Ammon's horn (tissue), 1 donor: ENCODE measurements at regions not wholly inside any gene's neighbourhood (a gene's known extent, or its start where the extent isn't known, plus 50 kb on each side); places are given as distances from the start of the nearest gene placed in this dataset.
"Not testable (repeated sequence)": the region's sequence is repeated elsewhere in the genome, so short reads cannot be mapped to it uniquely, and the experiment has no call there.

ENCODE experiments used
- DNase-seq: peaks from one replicate; pipeline ENCODE4 v3.0.0-alpha.2; 2016; ENCODE audit warnings: low spot score

GRCh38 chr22:22168941-22169867 lies 75.4 kb upstream of the VPREB1 start:
- no peak for DNase-seq

DNA sequence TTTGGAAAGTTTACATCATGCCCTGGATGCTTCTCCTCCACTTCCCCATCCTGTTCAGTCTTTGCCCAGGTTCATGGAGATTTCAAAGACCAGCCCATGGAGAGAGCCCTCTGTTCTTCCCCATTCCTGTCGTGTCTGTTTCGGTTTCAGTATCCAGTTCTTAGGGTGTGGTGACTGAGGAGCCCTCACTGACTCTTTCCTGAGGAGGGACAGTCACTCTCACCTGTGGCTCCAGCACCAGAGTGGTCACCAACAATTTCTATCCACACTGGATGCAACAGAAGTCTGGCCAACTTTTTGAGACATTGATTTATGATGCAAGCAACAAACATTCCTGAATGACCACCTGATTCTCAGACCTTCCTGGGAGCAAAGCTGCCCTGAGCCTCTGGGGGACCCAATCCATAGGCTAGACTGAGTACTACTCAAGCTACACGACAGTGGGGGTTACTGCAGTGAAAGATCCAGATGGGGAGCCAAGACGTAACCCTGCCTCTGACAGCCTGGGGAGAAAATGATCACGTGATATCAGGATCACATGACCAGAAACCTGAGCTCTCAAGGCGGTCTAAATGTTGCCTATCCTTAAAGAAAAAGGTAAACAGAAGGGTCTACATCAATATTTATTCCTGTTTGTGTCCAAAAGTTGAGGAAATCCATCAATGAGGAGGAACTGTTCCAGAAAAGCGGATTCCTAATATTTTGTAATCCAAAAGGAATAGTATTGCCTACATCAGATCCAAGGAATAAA lies 76.2 kb upstream of the VPREB1 start:
- no peak for DNase-seq

DNA sequence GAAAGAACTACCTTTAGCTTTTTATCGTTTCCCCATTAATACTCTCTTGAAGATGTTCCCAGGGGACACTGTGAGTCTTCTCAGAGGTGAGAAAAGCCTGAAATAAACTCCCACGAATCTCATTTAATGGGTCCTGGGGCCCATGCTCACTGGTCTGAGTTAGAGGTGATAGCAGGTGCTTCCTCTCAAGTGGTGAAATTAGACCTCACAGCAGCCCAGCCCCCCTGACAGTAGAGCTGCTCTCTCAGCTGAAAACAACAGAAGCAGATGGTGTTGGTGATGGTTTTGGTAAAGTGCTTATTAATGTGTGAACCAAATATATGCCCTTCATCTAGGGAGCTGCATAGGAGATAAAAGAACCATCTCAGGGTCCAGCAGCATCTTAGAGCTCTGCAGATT lies 76.8 kb upstream of the VPREB1 start:
- no peak for DNase-seq

DNA sequence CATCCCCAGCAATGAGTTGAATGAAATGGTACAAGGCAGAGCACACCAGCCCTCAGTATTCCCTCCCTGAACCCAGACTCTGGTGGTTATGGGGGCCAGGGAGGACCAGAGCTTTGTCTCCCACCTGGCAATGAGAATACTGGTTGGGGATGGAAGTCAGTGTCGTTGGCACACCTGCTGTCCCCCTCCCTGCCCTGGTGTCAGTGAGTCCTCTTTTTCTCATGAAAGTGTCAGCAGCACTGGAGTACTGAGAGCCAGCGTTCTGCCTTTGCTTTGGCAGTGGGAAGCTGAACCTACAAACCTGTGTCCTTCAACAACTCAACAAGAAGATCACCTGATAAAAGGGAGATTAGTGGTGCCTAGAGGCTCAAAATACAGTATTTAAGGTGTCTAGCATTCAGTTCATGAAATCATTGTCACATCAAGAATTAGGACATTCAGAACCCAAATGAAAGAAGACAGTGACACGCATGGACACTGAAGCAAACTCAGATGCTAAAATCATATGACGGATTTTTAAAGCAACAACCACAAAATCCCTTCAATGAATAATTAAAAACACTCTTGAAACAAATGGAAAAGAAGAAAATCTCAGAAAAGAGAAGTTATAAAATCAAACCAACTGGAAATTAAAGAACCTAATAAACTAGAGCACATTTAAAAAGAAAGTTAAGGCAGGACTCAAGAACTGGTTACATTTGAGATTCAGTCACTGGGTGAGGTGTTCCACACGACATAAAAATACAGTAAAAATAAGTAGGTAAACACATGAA lies 77.5 kb upstream of the VPREB1 start:
- DNase-seq, result no peak

DNA sequence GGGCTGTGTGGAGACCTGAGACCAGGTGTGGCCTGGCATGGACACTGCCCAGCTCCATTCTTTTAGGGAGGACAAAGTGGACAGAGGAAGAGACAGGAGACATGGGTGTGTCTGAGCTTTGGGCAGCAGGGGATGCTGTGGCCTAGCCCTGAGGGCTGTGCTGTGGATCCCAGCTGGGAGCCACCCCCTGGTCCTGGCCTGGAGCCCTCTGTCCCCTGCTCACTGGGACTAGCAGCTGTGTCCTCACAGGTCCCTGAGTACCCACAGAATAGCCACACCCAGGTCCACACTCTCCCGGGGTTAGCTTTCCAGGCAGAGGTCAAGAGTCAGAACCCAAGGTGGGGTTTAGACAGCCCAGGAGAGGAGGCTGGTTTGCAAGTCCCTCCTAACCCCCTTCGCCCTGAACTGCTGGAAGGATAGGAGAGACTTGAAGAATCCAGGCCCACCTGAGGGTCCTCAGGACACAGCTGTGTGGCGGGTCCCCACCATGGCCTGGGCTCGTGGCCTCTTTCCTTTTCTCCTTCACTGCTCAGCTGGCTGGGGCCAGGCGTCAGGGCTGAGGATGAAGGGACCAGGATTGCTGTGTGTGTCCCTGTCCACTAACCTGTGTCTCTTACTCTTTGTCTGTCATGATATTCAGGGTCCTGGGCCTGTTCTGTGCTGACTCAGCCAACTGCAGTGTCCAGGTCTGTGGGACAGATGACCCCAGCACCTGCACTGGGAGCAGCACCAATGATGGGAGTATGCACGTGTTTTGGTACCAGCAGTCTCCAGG lies 78.5 kb upstream of the VPREB1 start:
- no peak for DNase-seq

DNA sequence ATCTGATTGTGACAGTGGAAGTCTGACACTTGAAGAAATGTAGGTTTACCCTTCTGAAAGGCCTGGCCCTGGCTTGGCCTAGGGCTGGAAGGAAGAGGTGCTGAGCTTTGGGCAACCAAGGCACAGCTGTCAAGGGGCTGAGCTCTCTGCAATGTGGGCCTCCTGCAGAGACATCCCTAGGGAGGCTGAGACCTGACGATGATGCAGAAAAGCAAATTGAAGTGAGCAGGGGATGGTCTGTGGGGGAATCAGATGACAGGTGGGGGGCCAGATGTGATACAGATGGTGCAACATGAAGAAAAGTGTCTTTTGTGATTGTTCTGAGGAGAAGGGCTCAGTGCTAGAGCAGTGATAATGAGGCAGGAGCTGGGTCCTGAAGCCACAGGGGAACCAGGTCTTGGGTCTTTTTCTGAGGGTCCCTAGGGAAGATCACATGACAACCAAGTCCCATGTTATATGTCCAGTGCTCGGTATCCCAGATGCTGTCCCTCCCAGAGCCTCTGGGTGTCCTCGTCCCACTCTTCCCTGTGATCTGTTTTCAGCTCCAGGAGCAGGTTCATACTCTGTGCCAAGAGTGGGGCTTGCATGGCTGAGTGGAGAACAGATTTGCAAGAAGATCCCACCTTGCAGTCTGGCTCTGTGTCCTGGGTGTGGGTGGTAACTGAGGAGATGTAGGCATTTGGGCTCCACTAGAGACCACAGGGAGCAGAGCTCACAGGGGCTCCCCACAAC lies 79.9 kb upstream of the VPREB1 start:
- DNase-seq, result no peak

DNA sequence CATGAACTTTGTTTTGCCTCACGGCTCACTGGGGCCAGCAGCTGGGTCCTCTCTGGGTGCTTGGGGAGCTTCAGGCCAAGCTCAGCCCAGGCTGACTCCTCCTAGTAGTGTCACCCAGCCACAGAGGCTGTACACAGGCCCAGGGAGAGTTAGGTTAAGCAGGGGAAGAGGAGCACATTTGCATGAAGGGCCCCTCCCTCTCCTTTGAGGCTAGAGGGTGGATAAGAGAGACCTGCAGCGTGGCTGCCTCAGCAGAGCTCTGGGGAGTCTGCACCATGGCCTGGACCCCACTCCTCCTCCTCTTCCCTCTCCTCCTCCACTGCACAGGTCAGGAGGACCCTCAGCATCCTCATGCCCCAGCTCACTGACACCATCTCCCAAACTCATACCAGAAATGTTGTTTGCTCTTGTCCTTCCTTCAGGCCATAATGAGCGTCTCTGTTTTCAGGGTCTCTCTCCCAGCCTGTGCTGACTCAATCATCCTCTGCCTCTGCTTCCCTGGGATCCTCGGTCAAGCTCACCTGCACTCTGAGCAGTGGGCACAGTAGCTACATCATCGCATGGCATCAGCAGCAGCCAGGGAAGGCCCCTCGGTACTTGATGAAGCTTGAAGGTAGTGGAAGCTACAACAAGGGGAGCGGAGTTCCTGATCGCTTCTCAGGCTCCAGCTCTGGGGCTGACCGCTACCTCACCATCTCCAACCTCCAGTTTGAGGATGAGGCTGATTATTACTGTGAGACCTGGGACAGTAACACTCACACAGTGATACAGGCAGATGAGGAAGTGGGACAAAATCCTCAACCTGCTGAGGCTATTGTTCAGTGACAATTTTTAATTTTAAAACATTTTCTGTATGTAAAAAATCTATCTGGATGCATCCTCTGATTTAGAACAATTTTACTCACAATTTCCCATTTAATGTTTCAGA lies 82.4 kb upstream of the VPREB1 start:
- no peak for DNase-seq

DNA sequence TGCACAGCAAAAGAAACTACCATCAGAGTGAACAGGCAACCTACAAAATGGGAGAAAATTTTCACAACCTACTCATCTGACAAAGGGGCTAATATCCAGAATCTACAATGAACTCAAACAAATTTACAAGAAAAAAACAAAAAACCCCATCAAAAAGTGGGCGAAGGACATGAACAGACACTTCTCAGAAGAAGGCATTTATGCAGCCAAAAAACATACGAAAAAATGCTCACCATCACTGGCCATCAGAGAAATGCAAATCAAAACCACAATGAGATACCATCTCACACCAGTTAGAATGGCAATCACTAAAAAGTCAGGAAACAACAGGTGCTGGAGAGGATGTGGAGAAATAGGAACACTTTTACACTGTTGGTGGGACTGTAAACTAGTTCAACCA lies 83.8 kb upstream of the VPREB1 start:
- DNase-seq, result not testable (repeated sequence)

DNA sequence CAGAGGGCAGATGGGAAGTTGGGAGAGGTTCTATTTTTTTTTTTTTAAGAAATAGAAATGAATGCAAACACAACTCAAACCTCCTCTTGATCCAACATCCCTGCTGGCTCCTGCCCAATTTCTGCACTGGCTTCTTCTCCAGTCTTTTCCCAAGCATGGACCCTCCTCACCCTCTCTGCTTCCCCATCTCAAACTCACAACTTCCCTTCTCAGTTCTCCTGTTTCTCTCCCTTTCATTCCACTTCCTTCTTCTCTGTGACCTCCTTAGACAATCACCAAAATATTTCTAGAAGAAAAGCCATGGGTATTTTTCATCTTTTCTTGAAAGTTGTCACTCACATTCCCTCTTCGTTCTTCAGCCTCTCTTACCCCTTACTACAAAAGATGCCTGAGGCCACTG lies 85.2 kb upstream of the VPREB1 start:
- no peak for DNase-seq

DNA sequence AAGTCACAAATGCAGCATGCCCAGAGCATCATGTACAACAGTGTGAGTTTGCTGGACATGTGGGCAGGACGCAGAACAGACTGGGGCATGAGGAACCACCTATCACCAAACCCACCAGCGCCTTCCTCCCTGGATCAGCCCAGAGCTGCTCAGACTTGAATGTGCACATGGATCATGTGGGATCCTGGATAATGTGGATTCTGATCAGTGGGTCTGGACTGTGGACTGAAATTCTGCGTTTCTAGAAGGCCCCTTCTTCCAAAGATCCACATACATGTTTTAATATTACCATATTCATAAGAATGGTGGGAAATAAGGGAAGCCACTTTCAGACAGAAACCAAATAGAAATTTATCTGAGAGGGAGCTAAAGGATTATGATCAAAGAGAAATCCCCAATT lies 85.6 kb upstream of the VPREB1 start:
- no peak for DNase-seq

- DNase-seq, result no peak
Measured at GRCh38 chr22:22158207-22158816, 86.3 kb upstream of the VPREB1 start.

DNA sequence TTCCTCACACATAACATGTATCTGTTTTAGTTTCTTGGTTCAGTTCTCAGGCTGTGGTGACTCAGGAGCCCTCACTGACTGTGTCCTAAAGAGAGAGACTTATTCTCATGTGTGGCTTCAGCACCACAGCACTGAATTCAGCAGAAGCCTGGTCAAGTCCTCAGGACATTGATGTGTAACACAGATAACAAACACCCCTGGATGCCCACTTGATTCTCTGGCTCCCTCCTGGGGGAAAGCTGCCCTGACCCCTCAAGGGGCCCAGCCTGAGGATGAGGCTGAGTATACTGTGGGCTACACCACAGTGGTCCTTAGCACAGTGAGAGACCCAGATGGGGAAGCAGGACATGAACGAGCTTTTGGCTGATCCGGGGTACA lies 87.2 kb upstream of the VPREB1 start:
- DNase-seq, result no peak

DNA sequence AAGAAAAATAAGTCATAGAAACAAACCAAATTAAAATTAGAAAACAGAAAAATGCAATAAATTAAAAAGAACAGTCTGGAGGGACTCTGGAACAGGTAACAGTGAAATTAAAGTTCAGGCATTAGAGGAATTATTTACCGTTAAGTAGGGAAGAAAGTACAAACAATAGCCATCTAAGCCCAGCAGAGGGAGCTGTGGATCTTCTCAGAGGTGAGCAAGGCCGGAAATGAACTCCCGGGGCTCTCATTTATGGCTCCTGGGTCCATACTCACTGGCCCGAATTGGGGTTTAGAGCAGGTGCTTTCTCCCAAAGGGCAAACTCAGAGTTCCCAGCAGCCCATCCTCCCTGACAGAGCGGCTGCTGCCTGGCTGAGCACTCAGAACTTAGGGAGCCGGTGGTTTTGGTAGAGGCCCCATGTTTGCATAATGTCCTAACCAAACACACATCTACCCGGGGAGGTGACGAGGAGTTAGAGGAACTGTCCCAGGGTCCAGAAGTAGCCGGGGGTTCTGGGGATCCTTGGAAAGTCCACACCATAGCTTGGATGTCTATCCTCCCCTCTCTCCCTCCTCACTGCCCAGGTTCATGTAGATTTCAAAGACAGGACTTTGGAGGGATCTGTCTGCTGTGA lies 87.8 kb upstream of the VPREB1 start:
- DNase-seq, result peak; percentile 58

DNA sequence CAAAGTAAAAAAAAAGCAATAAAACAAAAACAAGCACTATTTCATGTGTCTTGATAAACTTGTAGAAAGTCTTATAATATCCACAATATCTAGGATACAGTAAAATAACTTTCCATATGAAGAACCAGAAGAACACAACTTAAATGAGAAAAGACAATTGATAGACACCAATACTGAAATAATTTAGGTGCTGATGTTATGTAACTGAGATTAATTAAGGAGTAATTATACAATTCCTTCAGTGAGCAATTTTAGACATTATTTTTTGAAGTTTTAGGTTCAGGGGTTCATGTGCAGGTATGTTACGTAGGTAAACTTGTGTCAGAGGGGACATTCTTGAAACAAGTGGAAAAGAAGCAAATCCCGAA lies 88.3 kb upstream of the VPREB1 start:
- no peak for DNase-seq

- no peak for DNase-seq
Measured at GRCh38 chr22:22155607-22156006, 89.0 kb upstream of the VPREB1 start.

DNA sequence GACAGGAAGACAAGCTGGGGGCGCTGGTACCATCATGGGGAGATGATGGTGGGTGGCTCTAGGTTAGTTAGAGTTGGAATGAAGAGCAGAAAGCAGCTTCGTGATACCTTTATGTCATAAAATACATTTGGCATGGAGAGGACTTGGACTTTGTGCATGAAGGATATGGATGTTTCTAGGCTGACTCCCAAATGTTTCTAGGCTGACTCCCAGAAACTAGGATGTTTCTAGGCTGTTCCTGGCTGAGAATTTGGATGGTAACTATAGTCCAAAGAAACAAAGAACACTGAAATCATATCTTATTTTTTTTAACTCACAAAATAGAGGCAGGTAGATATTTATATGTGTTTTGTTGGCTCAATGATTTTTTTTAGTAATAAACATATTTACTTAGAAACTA lies 89.4 kb upstream of the VPREB1 start:
- DNase-seq, result no peak

DNA sequence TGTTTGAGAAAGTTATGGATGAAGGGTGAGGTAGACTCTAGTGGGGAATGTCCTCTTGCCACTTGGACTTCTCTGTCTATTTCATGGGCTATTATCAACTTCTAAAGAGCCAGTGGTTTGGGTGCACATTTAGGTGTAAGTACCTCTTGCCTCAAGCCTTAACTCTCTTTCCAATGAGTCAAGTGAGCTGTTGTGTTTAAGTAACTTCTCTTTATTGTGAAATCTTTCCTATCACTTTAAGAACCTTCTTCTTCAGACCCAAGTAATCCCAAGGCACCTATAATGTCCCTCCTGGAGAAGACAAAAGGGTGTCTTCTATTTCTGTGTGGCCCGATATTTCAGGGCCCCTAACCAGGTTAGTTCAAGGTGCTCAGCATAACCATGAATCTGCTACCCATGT lies 90.5 kb upstream of the VPREB1 start:
- no peak for DNase-seq

DNA sequence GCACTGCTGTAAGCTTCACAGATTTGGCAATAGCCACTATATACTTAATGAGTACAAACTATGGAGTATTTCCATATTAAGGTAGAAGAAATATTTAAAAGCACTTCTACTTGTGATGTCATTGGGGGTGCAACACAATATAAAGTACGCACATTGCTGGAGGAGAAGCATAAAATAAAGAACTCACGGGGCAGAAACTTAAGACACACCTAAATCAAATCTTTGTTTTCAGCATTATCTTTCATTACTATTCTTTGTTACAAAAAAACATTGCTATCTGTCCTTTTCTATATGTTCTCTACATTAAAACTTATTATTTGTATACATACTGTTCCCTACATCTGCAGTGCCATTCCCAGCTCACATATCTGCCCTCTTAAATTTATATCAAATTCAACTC lies 93.3 kb upstream of the VPREB1 start:
- no peak for DNase-seq

DNA sequence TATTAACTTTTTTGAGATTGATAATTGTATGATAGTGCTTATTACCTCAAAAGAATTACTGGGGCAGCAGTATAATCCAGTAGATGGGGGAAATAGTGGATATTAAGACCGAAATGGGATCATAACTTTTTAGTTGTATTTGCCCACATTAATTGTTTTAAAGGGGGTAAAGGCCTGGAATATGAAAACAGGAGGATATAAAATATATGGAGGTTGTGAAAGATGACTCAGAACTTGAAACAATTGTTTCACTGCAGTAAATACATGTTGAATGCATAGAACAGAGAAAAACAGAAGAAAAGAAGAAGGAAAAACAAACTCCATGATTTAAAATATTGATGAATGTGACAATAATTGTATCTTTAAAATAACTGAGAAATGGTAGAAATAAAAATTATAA lies 94.1 kb upstream of the VPREB1 start:
- DNase-seq, result no peak
